HepG2 (cell line): ENCODE measurements at regions not wholly inside any gene's neighbourhood (a gene's known extent, or its start where the extent isn't known, plus 50 kb on each side); places are given as distances from the start of the nearest gene placed in this dataset.

ENCODE experiments used
- ATAC-seq: fragments of 200-7000 bp; cut with Tn5 transposase; 3 replicates; pipeline ENCODE4 v1.9.1; 2020; ENCODE audit warnings: mild to moderate bottlenecking, moderate library complexity
- BruUV-seq: library from RNA; stranded (reverse); fragments of 400-500 nt; replicated peaks from 2 replicates; lab custom pipeline; 2021; lab: Mats Ljungman, UMichigan
- CTCF ChIA-PET: fragments of 300-600 bp; formaldehyde crosslinking; extraction: SDS; loops from one replicate; lab custom pipeline; 2021; ENCODE audit warnings: low total read pairs, inconsistent platforms, low intra/inter-chr PET ratio; lab: Yijun Ruan, JAX
- POLR2A ChIA-PET: fragments of 350-600 bp; sonication (Branson Sonifier 250); formaldehyde crosslinking; loops from one replicate; lab custom pipeline; 2020; ENCODE audit warnings: antibody characterized with exemption, inconsistent platforms; lab: Yijun Ruan, JAX
- DNase-seq: peaks from one replicate; pipeline ENCODE4 v3.0.0-alpha.2; 2015; ENCODE audit warnings: low spot score
- FAIRE-seq: peaks from 3 replicates; lab custom pipeline; 2011; peaks lifted over from hg19 to GRCh38; lab: Jason Lieb, UNC
- H2AFZ ChIP-seq: one replicate; pipeline ENCODE4 v1.6.1; 2011; ENCODE audit warnings: low read length, inconsistent platforms
- H3K27ac ChIP-seq: fragments of 300-600 bp; 3 replicates; pipeline ENCODE4 v1.8.0; 2011; ENCODE audit warnings: mixed run types, mild to moderate bottlenecking, mixed read lengths, low read length, inconsistent platforms; ENCODE audit not compliant: insufficient read depth; ENCODE audit errors: extremely low read length
- H3K27me3 ChIP-seq, 2 experiments: fragments of 200-600 bp in 1 of 2; 2 replicates in 1 of 2; 3 replicates in 1 of 2; pipeline versions ENCODE4 v1.6.0 to v1.8.0; 2011; ENCODE audit warnings: low read length in 2 of 2, mild to moderate bottlenecking in 2 of 2, moderate library complexity in 2 of 2, inconsistent platforms in 1 of 2; ENCODE audit not compliant: insufficient read depth in 2 of 2, control insufficient read depth in 1 of 2
- H3K36me3 ChIP-seq, 2 experiments: fragments of 200-600 bp in 1 of 2; replicated peaks in 1 of 2; 2 replicates in 1 of 2; 3 replicates in 1 of 2; pipeline versions ENCODE4 v1.5.1 to v1.8.0; 2011; ENCODE audit warnings: low read length in 2 of 2, inconsistent platforms in 1 of 2; ENCODE audit not compliant: insufficient read depth in 2 of 2, control insufficient read depth in 1 of 2
- H3K4me1 ChIP-seq: 2 replicates; pipeline ENCODE4 v1.5.1; 2012; ENCODE audit warnings: low read length, inconsistent platforms; ENCODE audit not compliant: insufficient read depth
- H3K4me2 ChIP-seq: 2 replicates; pipeline ENCODE4 v1.6.0; 2011; ENCODE audit warnings: low read depth, low read length, inconsistent platforms
- H3K4me3 ChIP-seq, 3 experiments: fragments of 200-600 bp in 1 of 3; sonication (generic), shearing (Covaris generic) in 1 of 3; replicated peaks in 1 of 3; 2 replicates each; pipeline ENCODE4 v1.5.1; 2011 to 2016; ENCODE audit warnings: low read length in 3 of 3, inconsistent platforms in 2 of 3, low read depth in 2 of 3, mild to moderate bottlenecking in 2 of 3, control low read depth in 1 of 3, mixed read lengths in 1 of 3; ENCODE audit not compliant: insufficient read depth in 1 of 3
- H3K79me2 ChIP-seq: one replicate; pipeline ENCODE4 v1.6.1; 2011; ENCODE audit warnings: low read length, inconsistent platforms; ENCODE audit not compliant: insufficient read depth
- H3K9ac ChIP-seq: 2 replicates; pipeline ENCODE4 v1.6.0; 2011; ENCODE audit warnings: mild to moderate bottlenecking, low read depth, low read length, inconsistent platforms; ENCODE audit not compliant: insufficient read depth
- H3K9me3 ChIP-seq: 2 replicates; pipeline ENCODE4 v1.5.1; 2012; ENCODE audit warnings: mild to moderate bottlenecking, low read length
- H4K20me1 ChIP-seq: 2 replicates; pipeline ENCODE4 v1.6.0; 2011; ENCODE audit warnings: inconsistent platforms, mild to moderate bottlenecking, low read length, moderate library complexity; ENCODE audit not compliant: insufficient read depth
- AGO1 ChIP-seq: fragments of 200-400 bp; formaldehyde crosslinking; IDR thresholded peaks from 2 replicates; pipeline ENCODE4 v1.6.1; 2017; ENCODE audit warnings: mild to moderate bottlenecking, low read depth, low read length, moderate library complexity; ENCODE audit not compliant: poor library complexity, severe bottlenecking
- DMAP1 ChIP-seq: IDR thresholded peaks from 2 replicates; pipeline ENCODE4 v1.6.1; 2016
- HNF4A ChIP-seq: sonication (generic); formaldehyde crosslinking; IDR thresholded peaks from 2 replicates; pipeline ENCODE4 v1.4.0; 2020; ENCODE audit warnings: missing genetic modification reagents
- KLF9 ChIP-seq: IDR thresholded peaks from 2 replicates; pipeline ENCODE4 v1.6.1; 2016; ENCODE audit warnings: low read depth
- SMYD3 ChIP-seq: sonication (generic); formaldehyde crosslinking; IDR thresholded peaks from 2 replicates; pipeline ENCODE4 v1.8.1; 2023; ENCODE audit warnings: mild to moderate bottlenecking, missing genetic modification reagents
- SNAI1 ChIP-seq: sonication (generic); formaldehyde crosslinking; IDR thresholded peaks from 2 replicates; pipeline ENCODE4 v1.5.0; 2020; ENCODE audit warnings: mild to moderate bottlenecking, missing genetic modification reagents, borderline replicate concordance
- SP4 ChIP-seq: sonication (generic); formaldehyde crosslinking; IDR thresholded peaks from 2 replicates; pipeline ENCODE4 v1.8.1; 2023; ENCODE audit warnings: mild to moderate bottlenecking, missing genetic modification reagents
- TMF1 ChIP-seq: sonication (generic); formaldehyde crosslinking; IDR thresholded peaks from 2 replicates; pipeline ENCODE4 v1.8.1; 2022; ENCODE audit warnings: low read depth, missing genetic modification reagents
- ZBTB7B ChIP-seq: sonication (generic); formaldehyde crosslinking; IDR thresholded peaks from 2 replicates; pipeline ENCODE4 v1.4.0; 2020; ENCODE audit warnings: missing genetic modification reagents
- ZNF367 ChIP-seq: sonication (generic); formaldehyde crosslinking; IDR thresholded peaks from 2 replicates; pipeline ENCODE4 v1.4.0; 2020; ENCODE audit warnings: missing genetic modification reagents, borderline replicate concordance
- ZNF547 ChIP-seq: sonication (generic); formaldehyde crosslinking; IDR thresholded peaks from 2 replicates; pipeline ENCODE4 v1.5.1; 2020; ENCODE audit warnings: mild to moderate bottlenecking, missing genetic modification reagents
- ZNF773 ChIP-seq: sonication (generic); formaldehyde crosslinking; IDR thresholded peaks from 2 replicates; pipeline ENCODE4 v1.4.0; 2020; ENCODE audit warnings: missing genetic modification reagents, borderline replicate concordance
- WGBS: methylation state at CpG from one replicate; pipeline ENCODE4 v1.1.6; 2017; ENCODE audit warnings: low lambda C conversion rate; 5-methylcytosine and 5-hydroxymethylcytosine counted together
- in situ Hi-C: cut with HindIII; loops from 2 replicates; pipeline ENCODE4 v1.10.0; 2017; ENCODE audit warnings: low pct_unique_long_range_greater_than_20kb; ENCODE audit not compliant: extremely low pct_ligation_motif_present
- intact Hi-C: fragments of 100-400 bp; cut with micrococcal nuclease; formaldehyde crosslinking; loops from one replicate; pipeline ENCODE4 v1.10.0; 2022; ENCODE audit not compliant: unreplicated experiment
- TF ChIP-seq, protein P1 (sequence below): sonication (generic); formaldehyde crosslinking; IDR thresholded peaks from 2 replicates; pipeline ENCODE4 v1.4.0; 2020; ENCODE audit warnings: missing genetic modification reagents, mild to moderate bottlenecking, borderline replicate concordance
- TF ChIP-seq, protein P2 (sequence below): sonication (generic); formaldehyde crosslinking; IDR thresholded peaks from 2 replicates; pipeline ENCODE4 v1.4.0; 2020; ENCODE audit warnings: mild to moderate bottlenecking, missing genetic modification reagents, borderline replicate concordance
- TF ChIP-seq, protein P3 (sequence below): sonication (generic); formaldehyde crosslinking; IDR thresholded peaks from 2 replicates; pipeline ENCODE4 v1.8.1; 2022; ENCODE audit warnings: low read depth, mild to moderate bottlenecking, missing genetic modification reagents
- TF ChIP-seq, protein P4 (sequence below): sonication (generic); formaldehyde crosslinking; IDR thresholded peaks from 2 replicates; pipeline ENCODE4 v1.5.1; 2020; ENCODE audit warnings: mild to moderate bottlenecking, missing genetic modification reagents

DNA sequence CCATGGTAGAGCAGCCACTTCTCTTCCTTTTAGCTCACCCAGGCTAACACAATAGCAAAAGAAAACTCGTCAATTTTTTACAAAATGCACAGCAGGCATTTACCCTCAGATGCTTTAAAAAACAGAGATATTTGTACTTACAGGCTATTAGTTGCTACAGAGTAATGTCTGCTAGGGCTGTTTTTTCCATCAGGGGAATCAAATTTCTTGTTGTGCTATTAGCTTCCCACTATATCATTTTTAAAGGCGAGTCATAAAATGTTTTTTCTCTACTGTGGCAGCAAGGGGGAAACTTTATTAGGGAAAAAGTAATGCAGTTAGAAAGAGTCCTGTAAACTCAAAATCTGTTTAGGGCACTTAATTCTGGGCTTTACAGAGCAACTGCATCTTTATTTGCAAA, 277.9 kb upstream of the THSD7B start:
- H3K27me3 ChIP-seq: no peaks in the 10 kb centered on the region
- no peak overlapping the region for H2AFZ ChIP-seq
- FAIRE-seq (no peak), ATAC-seq (no peak), DNase-seq (no peak)
- 1% methylated on average over 2 of the region's 2 CpGs for WGBS
- H3K4me2 ChIP-seq: no peak overlapping the region
- no peaks in the 10 kb centered on the region for H3K4me1 ChIP-seq
- ChIA-PET CTCF (no interaction called here), POLR2A (no interaction called here)
- H3K27ac ChIP-seq: no peak overlapping the region
- no peak overlapping the region for H3K4me3 ChIP-seq
- in situ Hi-C loops: no loop called here
- BruUV-seq: no TSS peak
- H3K36me3 ChIP-seq: no peaks in the 10 kb centered on the region
- H3K9me3 ChIP-seq: no peaks in the 10 kb centered on the region
- no peak overlapping the region for H3K9ac ChIP-seq
- H3K79me2 ChIP-seq: no peaks in the 10 kb centered on the region
- H4K20me1 ChIP-seq: no peaks in the 10 kb centered on the region
- intact Hi-C loops: no loop called here
- TF ChIP-seq HNF4A (CRISPR knock-in tag) (no peak), SMYD3 (CRISPR knock-in tag) (no peak), ZNF547 (no peak), TMF1 (no peak), ZNF367 (no peak), ZNF773 (CRISPR knock-in tag) (no peak), KLF9 (CRISPR knock-in tag) (no peak), ZBTB7B (CRISPR knock-in tag) (no peak), SNAI1 (CRISPR knock-in tag) (no peak), AGO1 (no peak), DMAP1 (CRISPR knock-in tag) (no peak), SP4 (CRISPR knock-in tag) (no peak)
- TF ChIP-seq, protein P1, sequence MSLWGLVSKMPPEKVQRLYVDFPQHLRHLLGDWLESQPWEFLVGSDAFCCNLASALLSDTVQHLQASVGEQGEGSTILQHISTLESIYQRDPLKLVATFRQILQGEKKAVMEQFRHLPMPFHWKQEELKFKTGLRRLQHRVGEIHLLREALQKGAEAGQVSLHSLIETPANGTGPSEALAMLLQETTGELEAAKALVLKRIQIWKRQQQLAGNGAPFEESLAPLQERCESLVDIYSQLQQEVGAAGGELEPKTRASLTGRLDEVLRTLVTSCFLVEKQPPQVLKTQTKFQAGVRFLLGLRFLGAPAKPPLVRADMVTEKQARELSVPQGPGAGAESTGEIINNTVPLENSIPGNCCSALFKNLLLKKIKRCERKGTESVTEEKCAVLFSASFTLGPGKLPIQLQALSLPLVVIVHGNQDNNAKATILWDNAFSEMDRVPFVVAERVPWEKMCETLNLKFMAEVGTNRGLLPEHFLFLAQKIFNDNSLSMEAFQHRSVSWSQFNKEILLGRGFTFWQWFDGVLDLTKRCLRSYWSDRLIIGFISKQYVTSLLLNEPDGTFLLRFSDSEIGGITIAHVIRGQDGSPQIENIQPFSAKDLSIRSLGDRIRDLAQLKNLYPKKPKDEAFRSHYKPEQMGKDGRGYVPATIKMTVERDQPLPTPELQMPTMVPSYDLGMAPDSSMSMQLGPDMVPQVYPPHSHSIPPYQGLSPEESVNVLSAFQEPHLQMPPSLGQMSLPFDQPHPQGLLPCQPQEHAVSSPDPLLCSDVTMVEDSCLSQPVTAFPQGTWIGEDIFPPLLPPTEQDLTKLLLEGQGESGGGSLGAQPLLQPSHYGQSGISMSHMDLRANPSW (CRISPR knock-in tag): no peak
- TF ChIP-seq, protein P2, sequence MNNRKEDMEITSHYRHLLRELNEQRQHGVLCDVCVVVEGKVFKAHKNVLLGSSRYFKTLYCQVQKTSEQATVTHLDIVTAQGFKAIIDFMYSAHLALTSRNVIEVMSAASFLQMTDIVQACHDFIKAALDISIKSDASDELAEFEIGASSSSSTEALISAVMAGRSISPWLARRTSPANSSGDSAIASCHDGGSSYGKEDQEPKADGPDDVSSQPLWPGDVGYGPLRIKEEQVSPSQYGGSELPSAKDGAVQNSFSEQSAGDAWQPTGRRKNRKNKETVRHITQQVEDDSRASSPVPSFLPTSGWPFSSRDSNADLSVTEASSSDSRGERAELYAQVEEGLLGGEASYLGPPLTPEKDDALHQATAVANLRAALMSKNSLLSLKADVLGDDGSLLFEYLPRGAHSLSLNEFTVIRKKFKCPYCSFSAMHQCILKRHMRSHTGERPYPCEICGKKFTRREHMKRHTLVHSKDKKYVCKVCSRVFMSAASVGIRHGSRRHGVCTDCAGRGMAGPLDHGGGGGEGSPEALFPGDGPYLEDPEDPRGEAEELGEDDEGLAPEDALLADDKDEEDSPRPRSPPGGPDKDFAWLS (CRISPR knock-in tag): no peak
- TF ChIP-seq, protein P3, sequence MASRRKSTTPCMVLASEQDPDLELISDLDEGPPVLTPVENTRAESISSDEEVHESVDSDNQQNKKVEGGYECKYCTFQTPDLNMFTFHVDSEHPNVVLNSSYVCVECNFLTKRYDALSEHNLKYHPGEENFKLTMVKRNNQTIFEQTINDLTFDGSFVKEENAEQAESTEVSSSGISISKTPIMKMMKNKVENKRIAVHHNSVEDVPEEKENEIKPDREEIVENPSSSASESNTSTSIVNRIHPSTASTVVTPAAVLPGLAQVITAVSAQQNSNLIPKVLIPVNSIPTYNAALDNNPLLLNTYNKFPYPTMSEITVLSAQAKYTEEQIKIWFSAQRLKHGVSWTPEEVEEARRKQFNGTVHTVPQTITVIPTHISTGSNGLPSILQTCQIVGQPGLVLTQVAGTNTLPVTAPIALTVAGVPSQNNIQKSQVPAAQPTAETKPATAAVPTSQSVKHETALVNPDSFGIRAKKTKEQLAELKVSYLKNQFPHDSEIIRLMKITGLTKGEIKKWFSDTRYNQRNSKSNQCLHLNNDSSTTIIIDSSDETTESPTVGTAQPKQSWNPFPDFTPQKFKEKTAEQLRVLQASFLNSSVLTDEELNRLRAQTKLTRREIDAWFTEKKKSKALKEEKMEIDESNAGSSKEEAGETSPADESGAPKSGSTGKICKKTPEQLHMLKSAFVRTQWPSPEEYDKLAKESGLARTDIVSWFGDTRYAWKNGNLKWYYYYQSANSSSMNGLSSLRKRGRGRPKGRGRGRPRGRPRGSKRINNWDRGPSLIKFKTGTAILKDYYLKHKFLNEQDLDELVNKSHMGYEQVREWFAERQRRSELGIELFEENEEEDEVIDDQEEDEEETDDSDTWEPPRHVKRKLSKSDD (CRISPR knock-in tag): no peak
- TF ChIP-seq, protein P4, sequence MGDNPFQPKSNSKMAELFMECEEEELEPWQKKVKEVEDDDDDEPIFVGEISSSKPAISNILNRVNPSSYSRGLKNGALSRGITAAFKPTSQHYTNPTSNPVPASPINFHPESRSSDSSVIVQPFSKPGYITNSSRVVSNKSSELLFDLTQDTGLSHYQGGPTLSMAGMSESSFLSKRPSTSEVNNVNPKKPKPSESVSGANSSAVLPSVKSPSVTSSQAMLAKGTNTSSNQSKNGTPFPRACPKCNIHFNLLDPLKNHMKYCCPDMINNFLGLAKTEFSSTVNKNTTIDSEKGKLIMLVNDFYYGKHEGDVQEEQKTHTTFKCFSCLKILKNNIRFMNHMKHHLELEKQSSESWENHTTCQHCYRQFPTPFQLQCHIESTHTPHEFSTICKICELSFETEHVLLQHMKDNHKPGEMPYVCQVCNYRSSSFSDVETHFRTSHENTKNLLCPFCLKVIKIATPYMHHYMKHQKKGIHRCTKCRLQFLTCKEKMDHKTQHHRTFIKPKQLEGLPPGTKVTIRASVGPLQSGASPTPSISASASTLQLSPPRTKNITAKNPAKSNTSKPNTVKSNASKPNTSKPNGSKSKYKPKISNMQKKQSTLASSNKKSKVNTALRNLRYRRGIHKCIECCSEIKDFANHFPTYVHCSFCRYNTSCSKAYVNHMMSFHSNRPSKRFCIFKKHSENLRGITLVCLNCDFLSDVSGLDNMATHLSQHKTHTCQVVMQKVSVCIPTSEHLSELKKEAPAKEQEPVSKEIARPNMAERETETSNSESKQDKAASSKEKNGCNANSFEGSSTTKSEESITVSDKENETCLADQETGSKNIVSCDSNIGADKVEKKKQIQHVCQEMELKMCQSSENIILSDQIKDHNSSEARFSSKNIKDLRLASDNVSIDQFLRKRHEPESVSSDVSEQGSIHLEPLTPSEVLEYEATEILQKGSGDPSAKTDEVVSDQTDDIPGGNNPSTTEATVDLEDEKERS: no peak
